Right renal pelvis (tissue), 4 donors: ENCODE measurements at regions not wholly inside any gene's neighbourhood (a gene's known extent, or its start where the extent isn't known, plus 50 kb on each side); places are given as distances from the start of the nearest gene placed in this dataset.
"Not testable (repeated sequence)": the region's sequence is repeated elsewhere in the genome, so short reads cannot be mapped to it uniquely, and the experiment has no call there.

ENCODE experiments used
- DNase-seq, 4 donors: peaks; one replicate each; pipeline ENCODE4 v3.0.0-alpha.2; 2013; ENCODE audit warnings: low read depth in 4 of 4, low spot score in 3 of 4, missing footprints in 1 of 4

DNA sequence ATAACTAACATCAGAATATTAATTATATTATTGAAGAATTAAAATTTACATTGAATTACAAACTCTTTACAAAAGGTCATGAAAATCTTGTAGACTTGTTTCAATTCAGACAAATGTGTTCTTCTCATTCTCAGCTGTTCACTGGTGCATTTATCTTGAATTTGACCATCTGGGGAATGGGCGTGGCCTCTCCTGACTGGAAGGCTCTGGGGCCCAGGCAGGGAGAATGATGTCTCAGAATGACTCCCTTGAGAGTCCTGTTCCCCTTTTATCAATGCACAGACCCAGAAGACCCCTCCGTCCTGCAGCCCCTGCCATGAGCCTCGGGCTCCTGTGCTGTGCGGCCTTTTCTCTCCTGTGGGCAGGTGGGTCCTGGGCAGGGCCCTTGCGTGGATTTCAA lies 242.2 kb upstream of the PRSS1 start:
- DNase-seq, result not testable (repeated sequence)

DNA sequence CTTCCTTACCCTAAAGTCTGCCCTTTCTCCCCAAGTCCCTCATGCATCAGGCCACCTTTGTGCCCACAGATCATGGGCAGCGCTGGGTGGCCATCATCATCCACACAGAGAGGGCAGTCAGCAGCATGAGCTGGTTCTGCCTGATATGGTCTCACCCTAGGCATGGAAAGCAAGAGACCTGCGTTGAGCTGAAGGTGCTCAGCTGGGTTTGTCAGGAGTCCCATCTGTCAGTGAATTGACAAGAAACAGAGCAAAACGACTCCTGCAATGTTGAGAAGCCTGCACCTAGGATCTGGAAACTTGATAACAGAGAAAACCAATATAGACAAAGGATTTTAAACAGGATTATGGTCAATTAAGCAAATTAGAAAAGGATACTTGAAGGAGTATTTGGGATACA lies 242.7 kb upstream of the PRSS1 start:
- no peak for DNase-seq

DNA sequence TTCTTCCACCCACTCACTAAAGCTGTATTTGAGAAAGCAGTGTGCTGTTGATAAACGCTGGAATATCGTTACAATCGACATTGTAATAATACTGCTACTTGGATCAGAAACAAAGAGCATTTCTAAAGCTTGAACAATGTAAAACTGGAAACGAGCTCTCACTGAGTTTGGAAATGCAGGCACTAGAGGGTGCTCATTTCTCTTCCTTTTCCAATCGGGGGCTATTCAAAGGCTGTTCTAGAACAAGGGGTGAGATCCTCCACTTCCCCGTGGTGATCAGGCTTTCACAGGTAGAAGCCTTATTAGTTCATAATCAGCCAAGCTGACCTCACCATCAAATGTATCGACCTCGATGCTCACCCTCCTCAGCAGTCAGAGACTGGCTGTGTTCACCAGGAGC lies 245.3 kb upstream of the PRSS1 start:
- not testable (repeated sequence) for DNase-seq

DNA sequence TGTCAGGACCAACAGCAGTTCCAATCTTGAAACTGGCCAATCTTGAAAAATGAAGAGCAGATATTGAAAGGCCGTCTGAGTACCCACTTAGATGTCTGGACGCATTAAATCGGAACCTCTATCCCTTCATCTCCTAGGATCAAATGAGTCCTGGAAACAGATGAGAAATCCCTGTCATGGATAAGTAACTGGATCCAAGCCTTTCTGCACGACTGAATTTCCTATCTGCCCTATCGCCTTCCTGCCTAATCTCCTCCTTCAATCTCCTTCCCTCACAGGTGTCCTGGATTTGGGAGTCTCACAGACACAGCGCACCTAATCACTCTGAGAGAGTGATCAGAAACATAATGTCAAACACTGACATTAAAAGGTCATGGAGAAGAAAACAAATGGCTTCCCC lies 245.2 kb upstream of the PRSS58 start:
- no peak for DNase-seq

DNA sequence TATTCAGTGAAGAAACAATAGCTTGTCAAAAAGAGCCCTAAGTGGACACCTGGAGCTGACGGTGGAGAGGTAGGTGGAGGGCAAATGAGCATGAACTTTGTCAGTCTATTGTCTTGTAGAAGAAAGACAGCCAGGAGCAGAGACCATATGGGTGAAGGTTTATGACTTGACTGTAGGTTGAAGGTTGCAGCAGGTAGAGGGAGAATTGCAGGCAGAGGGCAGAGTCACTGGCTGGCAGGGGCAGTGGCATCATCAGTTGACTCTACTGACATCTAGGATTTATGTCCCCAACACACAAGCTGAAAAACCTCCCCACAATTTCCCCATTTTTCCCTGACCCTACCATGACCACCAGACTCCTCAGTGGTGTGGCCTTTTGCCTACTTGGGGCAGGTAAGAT lies 243.6 kb upstream of the PRSS58 start:
- DNase-seq, result no peak

DNA sequence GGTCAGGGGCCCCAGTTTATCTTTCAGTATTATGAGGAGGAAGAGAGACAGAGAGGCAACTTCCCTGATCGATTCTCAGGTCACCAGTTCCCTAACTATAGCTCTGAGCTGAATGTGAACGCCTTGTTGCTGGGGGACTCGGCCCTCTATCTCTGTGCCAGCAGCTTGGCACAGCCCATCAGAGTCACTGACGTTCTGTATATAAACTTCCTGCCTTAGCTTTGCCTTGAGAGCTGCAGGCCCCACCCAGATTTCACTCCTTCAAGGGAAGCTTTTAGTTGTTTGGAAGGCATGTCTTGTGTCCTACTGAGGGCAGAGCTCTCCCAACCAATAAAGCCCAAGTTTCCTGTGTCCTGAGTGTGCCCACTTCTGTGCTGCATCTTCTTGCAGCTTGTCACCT lies 242.5 kb upstream of the PRSS58 start:
- no peak for DNase-seq

DNA sequence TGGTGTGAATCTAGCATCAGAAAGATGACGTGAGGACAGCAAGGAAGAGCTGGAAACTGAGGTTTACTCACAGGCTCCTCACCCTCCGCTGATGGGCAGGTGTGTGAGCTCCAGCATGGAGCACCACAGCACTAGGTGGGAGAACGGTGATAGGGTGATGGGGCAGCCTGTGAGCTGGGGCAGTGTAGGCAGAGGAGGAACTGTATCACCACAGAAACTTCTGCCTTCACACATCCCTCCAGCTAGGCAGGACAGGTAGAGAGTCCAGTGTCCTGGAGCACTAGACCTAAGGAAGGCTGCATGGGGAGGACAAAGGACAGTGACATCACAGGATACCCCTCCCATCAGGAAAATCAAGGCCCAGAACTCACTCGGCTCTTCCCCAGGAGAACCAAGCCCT lies 241.8 kb upstream of the PRSS58 start:
- no peak for DNase-seq

DNA sequence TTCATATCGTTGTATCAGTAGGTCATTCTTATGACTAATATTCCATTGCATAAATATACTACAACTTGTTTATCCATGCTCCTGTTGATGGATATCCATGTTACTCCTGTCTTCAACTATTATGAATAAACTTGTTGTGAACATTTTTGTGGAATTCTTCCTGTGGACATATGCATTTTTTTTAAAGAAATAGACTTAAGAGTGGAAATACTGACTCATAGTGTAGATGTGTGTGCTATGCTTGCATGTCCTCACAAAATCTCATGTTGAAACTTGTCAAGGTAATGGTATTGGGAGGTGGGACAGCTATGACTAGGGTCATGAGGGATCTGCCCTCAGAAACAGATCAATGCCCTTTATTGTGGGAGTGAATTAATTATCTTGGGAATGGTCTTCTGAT lies 240.5 kb upstream of the PRSS58 start:
- DNase-seq, result no peak

DNA sequence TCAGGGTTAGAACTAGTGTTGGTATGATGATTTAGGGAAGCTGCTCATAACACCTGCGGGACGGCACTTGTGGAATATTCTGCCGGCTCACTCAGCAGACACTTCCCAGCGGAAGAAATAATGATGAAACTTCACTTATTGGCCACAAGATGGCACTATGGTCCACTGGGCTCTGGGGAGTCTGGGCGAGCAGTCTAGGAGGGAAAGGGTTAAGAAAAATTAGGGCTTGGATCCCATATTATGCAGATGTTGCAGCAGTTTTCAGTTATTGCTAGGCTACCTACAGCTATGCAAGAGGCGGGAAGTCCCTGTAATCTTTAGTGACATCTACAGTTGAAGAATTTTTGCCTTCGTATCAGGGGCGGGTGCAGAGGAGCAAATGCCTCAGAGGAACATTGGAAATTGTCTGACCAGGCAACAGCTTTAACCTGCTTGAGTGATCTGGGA lies 238.7 kb upstream of the PRSS58 start:
- no peak for DNase-seq

DNA sequence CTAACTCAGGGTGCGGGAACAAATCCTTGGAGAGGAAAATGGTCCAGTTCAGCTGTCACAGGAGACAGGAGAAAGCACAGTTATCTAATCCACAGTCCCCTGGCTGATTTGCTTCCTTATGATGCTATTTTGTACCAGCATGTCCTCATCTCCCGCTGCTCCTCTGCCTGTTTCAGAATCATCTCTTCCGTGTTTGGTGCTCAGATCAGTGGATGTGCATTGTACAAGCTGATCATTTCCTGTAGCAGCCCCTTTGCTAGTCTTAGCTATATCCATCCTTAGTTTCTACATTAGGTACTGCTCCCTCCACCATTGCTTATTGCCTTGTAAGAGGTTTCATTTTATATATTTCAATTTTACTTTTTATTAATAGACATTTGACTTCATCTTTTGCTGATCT lies 238.0 kb upstream of the PRSS58 start:
- not testable (repeated sequence) for DNase-seq

DNA sequence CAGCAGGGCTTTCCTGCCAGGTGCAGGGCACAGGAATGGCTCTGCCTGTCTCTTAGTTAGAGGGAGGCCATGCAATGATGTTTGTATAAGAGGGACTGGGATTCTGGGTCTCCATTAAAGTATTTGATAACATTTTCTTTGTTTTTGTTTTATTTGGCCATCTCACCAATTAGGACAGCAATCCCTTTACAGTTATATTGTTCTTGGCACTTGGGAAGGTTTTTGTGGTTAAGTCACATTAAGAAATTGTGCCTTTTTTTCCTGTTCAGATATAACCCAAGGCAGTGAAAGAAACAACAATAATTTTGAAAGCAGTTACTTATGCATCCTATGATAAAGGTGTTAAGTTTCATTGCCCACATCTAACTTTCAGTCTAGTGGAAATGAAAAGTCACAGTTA lies 237.4 kb upstream of the PRSS58 start:
- not testable (repeated sequence) for DNase-seq

DNA sequence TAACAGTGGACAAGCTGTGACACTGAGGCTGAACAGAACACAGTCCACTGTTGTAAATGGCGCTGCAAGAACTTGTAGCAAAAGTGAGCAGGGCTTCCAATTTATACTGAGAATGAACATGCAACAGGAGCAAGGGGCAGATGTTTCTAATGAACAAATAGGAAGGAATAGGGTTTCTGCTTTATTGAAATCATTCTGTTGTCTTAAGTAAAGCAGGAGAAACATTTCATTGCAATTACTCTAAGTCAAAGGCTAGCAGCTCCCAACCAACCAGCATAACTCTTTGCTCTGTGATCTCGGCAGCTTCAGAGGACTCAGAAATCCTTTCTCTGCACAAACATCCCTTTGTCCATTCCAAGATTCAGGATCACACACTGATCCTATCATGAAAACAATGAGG lies 236.2 kb upstream of the PRSS58 start:
- no peak for DNase-seq

DNA sequence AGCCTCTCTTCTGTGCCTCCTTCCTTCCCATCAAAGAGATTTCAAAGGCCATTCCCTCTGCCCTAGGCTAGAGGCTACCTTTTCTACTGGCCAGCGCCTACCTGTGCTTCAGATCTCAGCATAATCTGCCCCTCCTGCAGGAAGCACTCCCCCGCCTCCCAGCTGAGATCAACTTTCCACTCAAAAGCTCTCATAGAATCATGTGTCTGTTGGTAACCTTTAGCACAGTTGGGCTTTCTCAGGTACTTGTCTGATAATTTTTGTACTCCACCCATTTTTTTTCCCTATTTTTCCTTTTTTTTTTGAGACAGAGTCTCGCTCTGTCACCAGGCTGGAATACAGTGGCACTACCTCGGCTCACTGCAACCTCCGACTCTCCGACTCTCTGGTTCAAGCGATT lies 231.0 kb upstream of the PRSS58 start:
- no peak for DNase-seq

DNA sequence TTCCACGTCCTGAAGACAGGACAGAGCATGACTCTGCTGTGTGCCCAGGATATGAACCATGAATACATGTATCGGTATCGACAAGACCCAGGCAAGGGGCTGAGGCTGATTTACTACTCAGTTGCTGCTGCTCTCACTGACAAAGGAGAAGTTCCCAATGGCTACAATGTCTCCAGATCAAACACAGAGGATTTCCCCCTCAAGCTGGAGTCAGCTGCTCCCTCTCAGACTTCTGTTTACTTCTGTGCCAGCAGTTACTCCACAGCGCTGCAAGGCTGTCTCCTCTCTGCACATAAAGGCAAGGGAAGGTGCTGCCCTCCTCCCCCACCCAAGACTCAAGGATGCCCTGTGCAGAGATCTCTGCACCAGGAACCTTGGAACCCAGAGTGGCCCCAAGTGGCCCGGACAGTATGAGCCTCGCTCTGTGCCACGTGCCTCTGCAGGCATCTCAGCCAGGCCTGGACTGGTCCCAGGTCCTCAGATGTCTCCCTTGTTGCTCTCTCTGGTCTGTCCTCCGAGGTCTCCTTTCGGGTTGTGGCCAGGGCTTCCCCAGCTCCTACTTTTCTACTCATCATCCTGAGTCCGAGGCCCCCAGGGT lies 230.3 kb upstream of the PRSS58 start:
- DNase-seq, result no peak

DNA sequence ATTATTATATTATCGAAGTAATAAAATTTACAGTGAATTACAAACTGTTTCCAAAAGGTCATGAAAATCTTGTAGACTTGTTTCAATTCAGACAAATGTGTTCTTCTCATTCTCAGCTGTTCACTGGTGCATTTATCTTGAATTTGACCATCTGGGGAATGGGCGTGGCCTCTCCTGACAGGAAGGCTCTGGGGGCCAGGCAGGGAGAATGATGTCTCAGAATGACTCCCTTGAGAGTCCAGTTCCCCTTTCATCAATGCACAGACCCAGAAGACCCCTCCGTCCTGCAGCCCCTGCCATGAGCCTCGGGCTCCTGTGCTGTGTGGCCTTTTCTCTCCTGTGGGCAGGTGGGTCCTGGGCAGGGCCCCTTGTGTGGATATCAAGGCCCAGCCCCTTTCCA lies 229.7 kb upstream of the PRSS58 start:
- not testable (repeated sequence) for DNase-seq

DNA sequence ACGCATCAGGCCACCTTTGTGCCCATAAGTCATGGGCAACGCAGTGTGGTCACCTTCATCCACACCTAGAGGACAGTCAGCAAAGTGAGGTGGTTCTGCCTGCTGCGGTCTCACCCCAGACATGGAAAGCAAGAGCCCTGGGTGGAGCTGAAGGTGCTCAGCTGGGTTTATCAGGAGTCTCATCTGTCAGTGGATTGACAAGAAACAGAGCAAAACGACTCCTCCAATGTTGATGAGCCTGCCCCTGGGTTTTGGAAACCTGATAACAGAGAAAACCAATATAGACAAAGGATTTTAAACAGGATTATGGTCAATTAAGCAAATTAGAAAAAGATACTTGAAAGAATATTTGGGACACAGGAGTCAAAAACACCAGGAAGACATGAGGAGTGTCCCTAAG lies 229.3 kb upstream of the PRSS58 start:
- DNase-seq, result no peak

DNA sequence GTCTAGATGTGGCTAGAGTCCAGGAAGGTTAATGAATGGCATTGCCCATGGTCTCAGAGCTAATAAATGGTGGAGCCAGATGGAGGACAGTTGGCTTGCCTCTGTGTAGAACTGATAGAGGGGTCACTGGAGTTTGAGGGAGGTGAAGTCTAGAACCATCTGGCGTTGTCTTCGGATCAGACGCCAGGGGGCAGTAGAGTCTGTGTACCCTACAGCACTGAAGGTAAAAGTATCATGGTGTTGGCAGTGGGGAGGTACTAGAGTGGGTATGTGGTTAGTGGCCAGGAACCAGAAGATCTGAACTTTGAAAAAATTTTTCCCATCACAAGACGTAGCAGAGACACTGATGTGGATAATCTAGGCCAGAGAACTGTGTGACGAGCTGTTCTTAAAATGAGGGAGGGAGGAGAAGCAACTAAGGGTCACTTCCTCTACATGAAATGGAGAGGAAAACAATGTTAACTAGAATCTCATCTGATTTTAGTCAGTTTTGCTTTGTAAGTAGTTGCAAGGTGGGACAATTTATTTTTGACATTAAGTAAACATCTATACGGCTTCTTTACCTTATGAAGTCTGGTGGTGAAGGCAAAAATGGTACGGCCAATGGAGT lies 227.9 kb upstream of the PRSS58 start:
- no peak for DNase-seq

DNA sequence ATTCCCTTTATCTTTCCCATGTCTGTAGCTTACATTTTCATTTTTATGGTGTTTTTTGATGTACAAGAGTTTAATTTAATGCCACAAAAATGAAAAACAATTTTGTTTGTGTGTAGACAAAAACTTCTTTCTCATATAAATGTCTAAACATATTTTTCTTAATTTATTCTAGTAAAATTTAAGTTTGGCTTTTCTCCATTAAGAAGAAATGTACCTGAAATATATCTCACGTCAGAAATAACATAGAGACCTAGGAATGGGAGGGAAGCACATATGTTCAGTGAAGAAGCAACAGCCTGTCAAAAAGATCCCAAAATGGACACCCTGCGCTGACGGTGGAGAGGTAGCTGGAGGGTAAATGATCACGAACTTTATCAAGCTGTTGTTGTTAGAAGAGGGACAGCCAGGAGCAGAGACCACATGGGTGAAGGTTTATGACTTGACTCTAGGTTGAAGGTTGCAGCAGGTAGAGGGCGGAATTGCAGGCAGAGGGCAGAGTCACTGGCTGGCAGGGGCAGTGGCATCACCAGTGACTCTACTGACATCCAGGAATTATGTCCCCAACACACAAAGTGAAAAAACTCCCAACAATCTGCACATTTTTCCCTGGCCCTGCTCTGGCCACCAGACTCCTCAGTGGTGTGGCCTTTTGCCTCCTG lies 225.9 kb upstream of the PRSS58 start:
- DNase-seq, result no peak

DNA sequence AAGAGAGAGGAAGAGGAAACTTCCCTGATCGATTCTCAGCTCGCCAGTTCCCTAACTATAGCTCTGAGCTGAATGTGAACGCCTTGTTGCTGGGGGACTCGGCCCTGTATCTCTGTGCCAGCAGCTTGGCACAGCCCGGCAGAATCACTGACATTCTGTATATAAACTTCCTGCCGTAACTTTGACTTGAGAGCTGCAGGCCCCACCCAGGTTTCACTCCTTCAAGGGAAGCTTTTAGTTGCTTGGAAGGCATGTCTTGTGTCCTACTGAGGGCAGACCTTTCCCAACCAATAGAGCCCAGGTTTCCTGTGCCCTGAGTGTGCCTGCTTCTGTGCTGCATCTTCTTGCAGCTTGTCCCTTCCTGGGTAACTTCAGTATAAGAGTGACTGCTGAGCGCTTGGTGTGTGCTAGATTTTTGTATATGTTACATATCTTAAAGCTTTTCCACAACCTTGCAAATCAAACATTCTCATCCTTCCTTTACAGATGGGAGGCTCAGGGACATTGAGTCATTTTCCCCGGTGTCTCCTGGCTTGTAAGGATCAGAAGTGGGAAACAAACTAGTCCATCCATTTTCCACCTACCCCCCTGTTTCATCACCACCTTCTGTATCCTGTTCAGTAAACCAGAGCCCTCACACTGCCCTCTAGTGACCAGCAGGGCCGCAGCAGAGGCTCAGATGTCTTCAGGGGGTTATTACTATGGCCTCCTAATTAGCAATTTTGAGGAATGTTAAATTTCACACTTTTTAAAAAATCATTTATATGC lies 225.2 kb upstream of the PRSS58 start:
- DNase-seq, result no peak

DNA sequence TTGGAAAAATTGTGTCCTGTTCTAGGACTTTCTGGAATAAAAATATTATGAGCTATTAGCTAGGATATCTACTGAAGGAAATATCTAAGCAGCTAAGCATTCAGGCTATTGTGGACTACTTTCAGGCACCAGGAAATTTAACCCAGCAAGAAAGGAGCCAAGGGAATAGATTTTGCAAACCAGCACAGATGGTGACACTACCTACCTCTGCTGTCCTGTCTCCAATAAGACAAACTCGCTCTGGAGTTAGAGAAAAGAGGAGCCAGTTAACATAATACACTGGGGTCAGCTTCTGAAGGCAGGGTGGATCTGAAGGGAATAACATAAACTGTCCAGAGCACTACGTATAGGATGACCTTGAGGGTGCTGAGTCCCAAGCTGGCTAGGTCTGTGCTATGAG lies 223.7 kb upstream of the PRSS58 start:
- DNase-seq, result no peak

DNA sequence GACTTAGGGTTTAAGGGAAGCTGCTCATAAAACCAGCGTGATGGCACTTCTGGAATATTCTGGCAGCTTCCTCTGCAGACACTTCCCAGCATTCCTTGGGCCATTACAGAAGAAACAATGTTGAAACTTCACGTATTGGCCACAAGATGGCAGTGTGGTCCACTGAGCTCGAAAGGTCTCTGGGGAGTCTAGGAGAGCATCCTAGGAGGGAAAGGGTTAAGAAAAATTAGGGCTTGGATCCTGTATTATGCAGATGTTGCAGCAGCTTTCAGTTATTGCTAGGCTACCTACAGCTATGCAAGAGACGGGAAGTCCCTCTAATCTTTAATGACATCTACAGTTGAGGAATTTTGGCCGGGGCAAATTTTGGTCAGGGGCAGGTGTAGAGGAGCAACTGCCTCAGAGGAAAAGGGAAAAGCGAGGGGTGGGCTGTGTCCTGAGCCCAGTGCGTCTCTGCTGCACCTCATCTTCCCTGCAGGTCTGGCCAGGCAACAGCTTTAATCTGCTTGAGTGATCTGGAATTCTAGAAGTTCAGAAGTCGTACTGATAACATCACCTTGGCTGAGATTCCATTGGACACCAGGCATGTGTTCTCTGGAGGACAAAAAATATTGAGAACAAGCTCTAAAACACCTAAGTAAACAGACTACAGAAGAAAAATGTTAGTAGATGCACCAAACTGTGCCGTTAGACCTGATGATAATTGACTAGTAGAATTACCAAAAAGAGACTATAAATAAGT lies 220.8 kb upstream of the PRSS58 start:
- DNase-seq, result peak in 2 of 4 donors; percentile 20 to 40
